ENCODE measurements at regions not wholly inside any gene's neighbourhood (a gene's known extent, or its start where the extent isn't known, plus 50 kb on each side); places are given as distances from the start of the nearest gene placed in this dataset.

DNA sequence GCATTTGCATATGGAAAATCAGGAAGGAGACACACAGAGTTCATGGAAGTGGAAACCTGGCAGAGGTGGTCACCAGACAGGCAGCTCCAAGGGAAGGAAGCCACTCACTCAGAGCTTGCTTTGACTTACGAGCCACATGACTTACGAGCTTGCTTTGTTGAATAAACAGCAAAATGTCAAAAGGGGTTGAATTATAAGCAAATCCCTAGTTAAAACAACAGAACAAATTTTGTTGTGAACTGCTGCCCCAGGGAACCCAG is 164.3 kb downstream of the SYK start:
- TF ChIP-seq, protein P1, sequence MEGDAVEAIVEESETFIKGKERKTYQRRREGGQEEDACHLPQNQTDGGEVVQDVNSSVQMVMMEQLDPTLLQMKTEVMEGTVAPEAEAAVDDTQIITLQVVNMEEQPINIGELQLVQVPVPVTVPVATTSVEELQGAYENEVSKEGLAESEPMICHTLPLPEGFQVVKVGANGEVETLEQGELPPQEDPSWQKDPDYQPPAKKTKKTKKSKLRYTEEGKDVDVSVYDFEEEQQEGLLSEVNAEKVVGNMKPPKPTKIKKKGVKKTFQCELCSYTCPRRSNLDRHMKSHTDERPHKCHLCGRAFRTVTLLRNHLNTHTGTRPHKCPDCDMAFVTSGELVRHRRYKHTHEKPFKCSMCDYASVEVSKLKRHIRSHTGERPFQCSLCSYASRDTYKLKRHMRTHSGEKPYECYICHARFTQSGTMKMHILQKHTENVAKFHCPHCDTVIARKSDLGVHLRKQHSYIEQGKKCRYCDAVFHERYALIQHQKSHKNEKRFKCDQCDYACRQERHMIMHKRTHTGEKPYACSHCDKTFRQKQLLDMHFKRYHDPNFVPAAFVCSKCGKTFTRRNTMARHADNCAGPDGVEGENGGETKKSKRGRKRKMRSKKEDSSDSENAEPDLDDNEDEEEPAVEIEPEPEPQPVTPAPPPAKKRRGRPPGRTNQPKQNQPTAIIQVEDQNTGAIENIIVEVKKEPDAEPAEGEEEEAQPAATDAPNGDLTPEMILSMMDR (IDR thresholded peaks at IDR 0.05; ENCODE audit: insufficient read depth, low read depth, low read length) = no peak
- no peak for TF ChIP-seq EZH2 (IDR thresholded peaks at IDR 0.05; ENCODE audit: insufficient read depth, low read length)

Measured in astrocyte (in vitro differentiated cells and primary cell).